RWPE2 (cell line): ENCODE measurements at regions not wholly inside any gene's neighbourhood (a gene's known extent, or its start where the extent isn't known, plus 50 kb on each side); places are given as distances from the start of the nearest gene placed in this dataset.
"Not testable (repeated sequence)": the region's sequence is repeated elsewhere in the genome, so short reads cannot be mapped to it uniquely, and the experiment has no call there.

ENCODE experiments used
- ATAC-seq: fragments of 200-7000 bp; cut with Tn5 transposase; 3 replicates; pipeline ENCODE4 v1.9.1; 2021; ENCODE audit warnings: low read depth
- DNase-seq: peaks from one replicate; pipeline ENCODE4 v3.0.0-alpha.2; 2020; ENCODE audit warnings: low spot score
- H3K27ac ChIP-seq: fragments of 450-650 bp; 2 replicates; pipeline ENCODE4 v1.5.1; 2017; ENCODE audit warnings: mild to moderate bottlenecking; ENCODE audit not compliant: poor library complexity, severe bottlenecking
- H3K27me3 ChIP-seq: fragments of 250-450 bp; sonication (Bioruptor Pico); 2 replicates; pipeline ENCODE4 v1.5.1; 2021; ENCODE audit warnings: mild to moderate bottlenecking, moderate library complexity; ENCODE audit not compliant: insufficient read depth, poor library complexity, severe bottlenecking
- H3K36me3 ChIP-seq: fragments of 250-450 bp; sonication (Bioruptor Pico); 2 replicates; pipeline ENCODE4 v1.5.1; 2020; ENCODE audit warnings: low read depth, mild to moderate bottlenecking, moderate library complexity
- H3K4me1 ChIP-seq: fragments of 250-450 bp; sonication (Bioruptor Pico); 2 replicates; pipeline ENCODE4 v1.5.1; 2021; ENCODE audit warnings: mild to moderate bottlenecking, moderate library complexity; ENCODE audit not compliant: insufficient read depth, poor library complexity, severe bottlenecking
- H3K4me3 ChIP-seq: fragments of 250-450 bp; sonication (Bioruptor Pico); 2 replicates; pipeline ENCODE4 v1.5.1; 2021; ENCODE audit warnings: mild to moderate bottlenecking, moderate library complexity; ENCODE audit not compliant: severe bottlenecking
- H3K9me3 ChIP-seq: fragments of 250-450 bp; sonication (Bioruptor Pico); 2 replicates; pipeline ENCODE4 v1.5.1; 2021; ENCODE audit warnings: mild to moderate bottlenecking, moderate library complexity; ENCODE audit not compliant: severe bottlenecking
- CTCF ChIP-seq: fragments of 450-650 bp; IDR thresholded peaks from one replicate; pipeline ENCODE4 v1.5.1; 2017; ENCODE audit warnings: mild to moderate bottlenecking, moderate library complexity; ENCODE audit not compliant: poor library complexity, severe bottlenecking

- TF ChIP-seq CTCF: no peak
- no peak overlapping the region for H3K4me3 ChIP-seq
- peaks cover 17% of the 10 kb centered on the region for H3K4me1 ChIP-seq
- no peaks in the 10 kb centered on the region for H3K27me3 ChIP-seq
- DNase-seq (no peak), ATAC-seq (no peak)
- H3K27ac ChIP-seq: no peak overlapping the region
- no peaks in the 10 kb centered on the region for H3K36me3 ChIP-seq
- no peaks in the 10 kb centered on the region for H3K9me3 ChIP-seq
Measured at GRCh38 chr5:120164037-120164436, 300.1 kb upstream of the PRR16 start.

DNA sequence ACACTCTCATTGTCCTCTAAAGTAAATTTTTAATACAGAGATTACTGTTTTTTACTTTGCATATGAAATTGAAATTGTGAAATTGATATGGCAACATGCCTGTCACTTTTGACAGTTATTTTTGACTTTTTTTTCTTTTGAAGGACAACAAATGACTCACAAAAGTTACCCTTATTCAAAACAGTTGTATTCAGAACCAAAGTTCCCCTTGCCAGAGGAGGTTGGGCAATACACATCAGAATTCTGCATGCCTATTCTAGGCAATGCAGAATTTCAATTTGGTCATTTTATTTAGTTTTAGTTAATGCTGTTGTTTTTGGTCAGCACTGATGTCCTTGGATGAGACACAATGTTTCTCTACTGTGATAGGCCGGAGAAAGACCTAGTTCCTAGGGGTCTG, 299.1 kb upstream of the PRR16 start:
- Histone ChIP-seq H3K4me1 (peaks cover 11% of the 10 kb centered on the region), H3K36me3 (no peaks in the 10 kb centered on the region), H3K27ac (no peak overlapping the region), H3K27me3 (no peaks in the 10 kb centered on the region), H3K4me3 (no peak overlapping the region), H3K9me3 (no peaks in the 10 kb centered on the region)
- ATAC-seq: no peak
- TF ChIP-seq CTCF: no peak
- no peak for DNase-seq

- no peak overlapping the region for H3K4me3 ChIP-seq
- no peaks in the 10 kb centered on the region for H3K4me1 ChIP-seq
- H3K27me3 ChIP-seq: no peaks in the 10 kb centered on the region
- H3K36me3 ChIP-seq: no peaks in the 10 kb centered on the region
- no peaks in the 10 kb centered on the region for H3K9me3 ChIP-seq
- DNase-seq: no peak
- H3K27ac ChIP-seq: no peak overlapping the region
- no peak for ATAC-seq
- TF ChIP-seq CTCF: no peak
Measured at GRCh38 chr5:120173125-120173524, 291.0 kb upstream of the PRR16 start.

DNA sequence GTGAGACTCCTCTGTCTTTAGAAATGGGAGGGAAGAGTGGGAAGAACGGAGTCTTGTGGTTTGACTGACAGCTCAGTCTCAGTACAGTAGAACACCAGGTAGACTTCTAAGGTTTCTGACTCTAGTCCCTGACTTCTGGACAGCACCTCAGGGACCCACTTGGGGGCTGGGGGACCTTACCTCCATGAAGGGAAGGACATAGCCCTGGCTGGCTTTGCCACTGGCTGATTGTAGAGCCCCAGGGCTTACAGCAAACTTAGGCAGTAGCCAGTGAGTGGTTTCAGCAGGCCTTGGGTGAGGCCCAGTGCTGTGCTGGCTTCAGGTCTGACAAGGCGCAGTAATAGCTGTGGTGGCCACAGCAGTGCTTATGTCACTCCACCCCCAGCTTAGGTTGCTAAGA, 290.0 kb upstream of the PRR16 start:
- no peaks in the 10 kb centered on the region for H3K9me3 ChIP-seq
- ATAC-seq (no peak), DNase-seq (no peak)
- no peak overlapping the region for H3K27ac ChIP-seq
- no peak overlapping the region for H3K4me3 ChIP-seq
- no peaks in the 10 kb centered on the region for H3K36me3 ChIP-seq
- H3K4me1 ChIP-seq: no peaks in the 10 kb centered on the region
- H3K27me3 ChIP-seq: no peaks in the 10 kb centered on the region
- no peak for TF ChIP-seq CTCF

DNA sequence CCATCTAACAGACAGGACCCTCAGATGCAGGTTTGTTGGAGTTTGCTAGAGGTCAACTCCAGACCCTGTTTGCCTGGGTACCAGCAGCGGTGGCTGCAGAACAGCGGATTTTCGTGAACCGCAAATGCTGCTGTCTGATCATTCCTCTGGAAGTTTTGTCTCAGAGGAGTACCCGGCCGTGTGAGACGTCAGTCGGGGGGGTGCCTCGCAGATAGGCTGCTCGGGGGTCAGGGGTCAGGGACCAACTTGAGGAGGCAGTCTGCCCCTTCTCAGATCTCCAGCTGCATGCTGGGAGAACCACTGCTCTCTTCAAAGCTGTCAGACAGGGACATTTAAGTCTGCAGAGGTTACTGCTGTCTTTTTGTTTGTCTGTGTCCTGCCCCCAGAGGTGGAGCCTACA, 282.9 kb upstream of the PRR16 start:
- ATAC-seq, H3K27me3 ChIP-seq, H3K36me3 ChIP-seq, H3K27ac ChIP-seq, H3K4me3 ChIP-seq, H3K9me3 ChIP-seq, DNase-seq, H3K4me1 ChIP-seq: not testable (repeated sequence)

DNA sequence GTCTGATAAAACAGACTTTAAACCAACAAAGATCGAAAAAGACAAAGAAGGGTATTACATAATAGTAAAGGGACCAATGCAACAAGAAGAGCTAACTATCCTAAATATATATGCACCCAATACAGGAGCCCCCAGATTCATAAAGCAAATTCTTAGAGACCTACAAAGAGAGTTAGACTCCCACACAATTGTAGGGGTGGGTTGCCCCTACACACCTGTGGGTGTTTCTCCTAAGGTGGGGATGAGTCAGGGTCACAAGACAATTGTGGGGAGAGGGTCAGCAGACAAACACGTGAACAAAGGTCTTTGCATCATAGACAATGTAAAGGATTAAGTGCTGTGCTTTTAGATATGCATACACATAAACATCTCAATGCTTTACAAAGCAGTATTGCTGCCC, 269.4 kb upstream of the PRR16 start:
- not testable (repeated sequence) for DNase-seq, H3K27me3 ChIP-seq, H3K36me3 ChIP-seq, H3K4me3 ChIP-seq, ATAC-seq, H3K4me1 ChIP-seq, H3K27ac ChIP-seq, H3K9me3 ChIP-seq
